Esophagus muscularis mucosa (tissue), 3 donors: ENCODE measurements at regions not wholly inside any gene's neighbourhood (a gene's known extent, or its start where the extent isn't known, plus 50 kb on each side); places are given as distances from the start of the nearest gene placed in this dataset.

Experiments
- CTCF ChIP-seq, 3 experiments: fragments of 200-600 bp in 2 of 3; fragments of 450-650 bp in 1 of 3; sonication (generic) in 2 of 3; IDR thresholded peaks; one replicate each; pipeline ENCODE4 v1.5.1; 2017 to 2019; ENCODE audit warnings: antibody characterized with exemption in 3 of 3, mild to moderate bottlenecking in 2 of 3, moderate library complexity in 1 of 3
- POLR2AphosphoS5 ChIP-seq, 2 donors: sonication (generic); formaldehyde crosslinking; IDR thresholded peaks; one replicate each; pipeline ENCODE4 v1.6.1; 2017; ENCODE audit warnings: antibody characterized with exemption in 2 of 2

- TF ChIP-seq CTCF (IDR thresholded peaks at IDR 0.05) (no peak), POLR2AphosphoS5 (IDR thresholded peaks at IDR 0.05) (no peak)
These were observed 186.1 kb downstream of the ATOH1 start for GRCh38 chr4:94014484-94015136.
